HT-29 (cell line): ENCODE measurements at regions not wholly inside any gene's neighbourhood (a gene's known extent, or its start where the extent isn't known, plus 50 kb on each side); places are given as distances from the start of the nearest gene placed in this dataset.

Source experiments
- DNase-seq: peaks from one replicate; pipeline ENCODE4 v3.0.0-alpha.2; 2015; ENCODE audit warnings: low spot score

- DNase-seq, result no peak
Observed at GRCh38 chr3:87420171-87420570, 143.8 kb upstream of the POU1F1 start.

GRCh38 chr3:87414271-87414670 lies 137.9 kb upstream of the POU1F1 start:
- DNase-seq, result no peak

- DNase-seq, result no peak
Observed at GRCh38 chr3:87413814-87414213, 137.4 kb upstream of the POU1F1 start.

GRCh38 chr3:87410110-87410509 lies 133.7 kb upstream of the POU1F1 start:
- no peak for DNase-seq

GRCh38 chr3:87398168-87398801 lies 121.9 kb upstream of the POU1F1 start:
- no peak for DNase-seq

- no peak for DNase-seq
Observed at GRCh38 chr3:87397211-87397610, 120.8 kb upstream of the POU1F1 start.

- DNase-seq, result peak; percentile 1
Observed at GRCh38 chr3:87390821-87391220, 114.4 kb upstream of the POU1F1 start.

- no peak for DNase-seq
Observed at GRCh38 chr3:87390353-87390752, 114.0 kb upstream of the POU1F1 start.

GRCh38 chr3:87375231-87375682 lies 98.9 kb upstream of the POU1F1 start:
- DNase-seq, result no peak

- no peak for DNase-seq
Observed at GRCh38 chr3:87370007-87370406, 93.6 kb upstream of the POU1F1 start.

- peak; percentile 12 for DNase-seq
Observed at GRCh38 chr3:87367736-87368135, 91.4 kb upstream of the POU1F1 start.

GRCh38 chr3:87363721-87364120 lies 87.3 kb upstream of the POU1F1 start:
- no peak for DNase-seq

GRCh38 chr3:87361956-87362355 lies 85.6 kb upstream of the POU1F1 start:
- no peak for DNase-seq

GRCh38 chr3:87361271-87361670 lies 84.9 kb upstream of the POU1F1 start:
- DNase-seq, result no peak

GRCh38 chr3:87359826-87360225 lies 83.4 kb upstream of the POU1F1 start:
- DNase-seq, result peak; percentile 66

- DNase-seq, result no peak
Observed at GRCh38 chr3:87359025-87359424, 82.6 kb upstream of the POU1F1 start.

GRCh38 chr3:87358066-87358465 lies 81.7 kb upstream of the POU1F1 start:
- no peak for DNase-seq

- no peak for DNase-seq
Observed at GRCh38 chr3:87354398-87354797, 78.0 kb upstream of the POU1F1 start.

GRCh38 chr3:87351937-87352336 lies 75.6 kb upstream of the POU1F1 start:
- peak; percentile 24 for DNase-seq

GRCh38 chr3:87350367-87351199 lies 74.2 kb upstream of the POU1F1 start:
- peak; percentile 37 for DNase-seq

- no peak for DNase-seq
Observed at GRCh38 chr3:87349833-87350232, 73.4 kb upstream of the POU1F1 start.

- no peak for DNase-seq
Observed at GRCh38 chr3:87336761-87337160, 60.4 kb upstream of the POU1F1 start.

- DNase-seq, result no peak
Observed at GRCh38 chr3:87335931-87336330, 59.5 kb upstream of the POU1F1 start.
